ENCODE measurements at regions not wholly inside any gene's neighbourhood (a gene's known extent, or its start where the extent isn't known, plus 50 kb on each side); places are given as distances from the start of the nearest gene placed in this dataset.

DNA sequence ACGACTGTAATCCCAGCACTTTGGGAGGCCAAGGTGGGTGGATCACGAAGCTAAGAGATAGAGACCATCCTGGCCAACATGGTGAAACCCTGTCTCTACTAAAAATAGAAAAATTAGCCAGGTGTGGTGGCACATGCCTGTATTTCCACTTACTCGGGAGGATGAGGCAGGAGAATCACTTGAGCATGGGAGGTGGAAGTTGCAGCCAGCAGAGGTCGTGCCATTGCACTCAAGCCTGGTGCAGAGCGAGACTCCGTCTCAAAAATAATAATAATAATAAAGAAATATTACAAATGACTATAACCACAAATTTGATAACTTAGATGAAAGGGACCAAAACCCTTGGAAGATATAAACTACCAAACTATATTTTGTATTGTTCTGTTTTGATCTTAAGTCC is 226.3 kb upstream of the GULP1 start:
- TF ChIP-seq, protein P1, sequence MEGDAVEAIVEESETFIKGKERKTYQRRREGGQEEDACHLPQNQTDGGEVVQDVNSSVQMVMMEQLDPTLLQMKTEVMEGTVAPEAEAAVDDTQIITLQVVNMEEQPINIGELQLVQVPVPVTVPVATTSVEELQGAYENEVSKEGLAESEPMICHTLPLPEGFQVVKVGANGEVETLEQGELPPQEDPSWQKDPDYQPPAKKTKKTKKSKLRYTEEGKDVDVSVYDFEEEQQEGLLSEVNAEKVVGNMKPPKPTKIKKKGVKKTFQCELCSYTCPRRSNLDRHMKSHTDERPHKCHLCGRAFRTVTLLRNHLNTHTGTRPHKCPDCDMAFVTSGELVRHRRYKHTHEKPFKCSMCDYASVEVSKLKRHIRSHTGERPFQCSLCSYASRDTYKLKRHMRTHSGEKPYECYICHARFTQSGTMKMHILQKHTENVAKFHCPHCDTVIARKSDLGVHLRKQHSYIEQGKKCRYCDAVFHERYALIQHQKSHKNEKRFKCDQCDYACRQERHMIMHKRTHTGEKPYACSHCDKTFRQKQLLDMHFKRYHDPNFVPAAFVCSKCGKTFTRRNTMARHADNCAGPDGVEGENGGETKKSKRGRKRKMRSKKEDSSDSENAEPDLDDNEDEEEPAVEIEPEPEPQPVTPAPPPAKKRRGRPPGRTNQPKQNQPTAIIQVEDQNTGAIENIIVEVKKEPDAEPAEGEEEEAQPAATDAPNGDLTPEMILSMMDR (IDR thresholded peaks at IDR 0.05): no peak
- TF ChIP-seq POLR2AphosphoS5 (IDR thresholded peaks at IDR 0.05) (no peak), POLR2A (IDR thresholded peaks at IDR 0.05) (no peak)
